ENCODE measurements at regions not wholly inside any gene's neighbourhood (a gene's known extent, or its start where the extent isn't known, plus 50 kb on each side); places are given as distances from the start of the nearest gene placed in this dataset.

DNA sequence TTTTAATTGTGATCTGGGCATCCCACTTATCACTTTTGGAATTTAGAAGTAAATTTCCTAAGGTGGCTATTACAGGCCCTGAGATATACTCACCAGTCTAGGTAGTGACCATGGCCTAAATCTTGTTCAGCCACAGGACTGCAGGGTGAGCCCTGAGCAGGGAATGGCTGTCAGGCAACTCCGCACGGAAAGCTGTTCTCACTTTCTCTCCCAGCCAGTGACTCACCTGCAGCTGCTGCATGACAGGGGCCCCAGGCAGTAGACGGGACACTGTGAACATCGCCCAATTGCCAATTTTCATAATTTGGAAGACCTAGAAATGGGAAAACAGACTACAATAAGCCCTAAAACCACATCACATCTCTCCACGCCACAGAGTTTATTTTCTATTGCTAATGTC, 69.6 kb upstream of the TAF1L start:
- Histone ChIP-seq H3K4me1 (ENCODE audit: insufficient read depth) (peaks cover 4% of the 10 kb centered on the region; the same call in 1 of the 2 replicates), H3F3A (ENCODE audit: insufficient read depth) (no peaks in the 10 kb centered on the region), H2AFZ (no peak overlapping the region), H3K27me3 (replicated peaks; ENCODE audit: insufficient read depth) (peaks cover 7% of the 10 kb centered on the region), H3K79me2 (ENCODE audit: insufficient read depth) (no peaks in the 10 kb centered on the region), H3K9me3 (ENCODE audit: low read depth) (no peaks in the 10 kb centered on the region), H3K27ac (no peak overlapping the region), H3K9ac (no peak overlapping the region), H3K4me2 (ENCODE audit: unreplicated experiment) (no peak overlapping the region), H4K20me1 (ENCODE audit: insufficient read depth) (no peaks in the 10 kb centered on the region), H3K9me2 (ENCODE audit: insufficient read depth) (no peaks in the 10 kb centered on the region), H3K36me3 (ENCODE audit: low read depth) (no peaks in the 10 kb centered on the region), H3K4me3 (no peak overlapping the region)
- WGBS, 2 experiments (ENCODE audit: low coverage in 1 of 2, low lambda C conversion rate in 2 of 2, missing lambda C conversion rate in 2 of 2), result 30 to 35% methylated on average over 5 of the region's 5 CpGs
- no peak for TF ChIP-seq EZH2 (IDR thresholded peaks at IDR 0.05; ENCODE audit: insufficient read depth, poor library complexity, severe bottlenecking)
- TF ChIP-seq EZH2phosphoT487 (IDR thresholded peaks at IDR 0.05; ENCODE audit: insufficient read depth, low read depth), result no peak
- peak; percentile 62 for DNase-seq
- in situ Hi-C loops (cut with MboI), result no loop called here

DNA sequence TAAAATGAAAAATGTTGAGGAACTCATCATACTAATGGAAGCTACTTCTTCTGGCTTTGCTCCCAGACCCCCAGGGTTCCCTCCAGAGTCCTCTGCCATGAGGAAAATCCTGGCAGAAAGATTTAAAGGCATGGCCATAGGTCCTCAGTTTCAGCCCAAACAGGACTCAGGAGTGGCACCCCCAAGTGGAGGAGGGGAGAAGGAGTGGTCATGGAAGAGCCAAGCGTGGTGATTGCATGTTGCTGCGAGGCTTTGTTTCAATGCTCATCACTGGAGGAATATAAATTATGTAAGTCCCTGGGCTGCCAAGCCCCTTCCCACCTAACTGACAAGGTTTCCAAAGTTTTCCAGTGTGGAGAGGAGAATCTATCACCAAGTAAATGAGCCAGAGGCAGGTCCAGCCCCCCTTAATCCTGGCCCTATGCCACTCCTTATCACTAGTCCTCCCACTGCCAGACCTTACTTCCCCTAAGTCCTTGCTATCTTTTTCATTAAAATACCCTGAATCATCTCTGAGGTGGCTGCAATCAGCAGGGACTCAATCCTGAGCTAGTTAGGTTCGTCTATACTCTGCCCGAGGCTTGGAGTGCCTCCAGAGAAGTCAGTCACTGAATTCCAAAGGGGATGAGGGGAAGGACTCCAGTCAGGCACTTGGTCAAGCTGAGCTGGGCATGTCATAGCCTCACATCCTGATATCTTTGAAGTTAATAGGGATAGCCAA, 70.7 kb upstream of the TAF1L start:
- Histone ChIP-seq H3K36me3 (ENCODE audit: low read depth) (no peaks in the 10 kb centered on the region), H3K4me3 (no peak overlapping the region), H3K4me2 (ENCODE audit: unreplicated experiment) (no peak overlapping the region), H3K4me1 (ENCODE audit: insufficient read depth) (peaks cover 4% of the 10 kb centered on the region; the same call in 1 of the 2 replicates), H3K9ac (no peak overlapping the region), H3K27ac (no peak overlapping the region), H3K9me2 (ENCODE audit: insufficient read depth) (no peaks in the 10 kb centered on the region), H3K79me2 (ENCODE audit: insufficient read depth) (no peaks in the 10 kb centered on the region), H2AFZ (no peak overlapping the region), H3K9me3 (ENCODE audit: low read depth) (no peaks in the 10 kb centered on the region), H3F3A (ENCODE audit: insufficient read depth) (no peaks in the 10 kb centered on the region), H3K27me3 (replicated peaks; ENCODE audit: insufficient read depth) (peaks cover 5% of the 10 kb centered on the region; the same call in 1 of the 2 replicates), H4K20me1 (ENCODE audit: insufficient read depth) (no peaks in the 10 kb centered on the region)
- 0 to 2% methylated on average over 4 of the region's 4 CpGs for WGBS, 2 experiments (ENCODE audit: low coverage in 1 of 2, low lambda C conversion rate in 2 of 2, missing lambda C conversion rate in 2 of 2)
- DNase-seq, result peak; percentile 37
- in situ Hi-C loops (cut with MboI), result no loop called here
- TF ChIP-seq EZH2 (IDR thresholded peaks at IDR 0.05; ENCODE audit: insufficient read depth, poor library complexity, severe bottlenecking) (no peak), EZH2phosphoT487 (IDR thresholded peaks at IDR 0.05; ENCODE audit: insufficient read depth, low read depth) (no peak)

DNA sequence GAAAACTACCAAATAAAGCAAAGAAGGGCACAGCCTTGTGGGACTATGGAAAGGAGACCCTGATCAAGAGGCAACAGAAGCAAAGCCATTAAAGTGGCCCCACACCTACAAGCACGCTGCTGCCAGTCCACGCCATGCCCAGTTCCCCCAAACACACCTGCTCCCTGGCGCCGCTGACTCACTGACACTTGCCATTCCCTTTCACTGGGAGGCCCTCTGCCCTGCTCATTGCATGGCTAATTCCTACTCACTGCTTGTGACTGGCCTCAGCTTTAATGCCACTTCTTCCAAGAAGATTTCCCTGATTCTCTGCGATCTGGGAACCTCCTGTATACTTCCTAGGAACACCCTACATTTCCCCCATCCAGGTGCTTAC, 71.2 kb upstream of the TAF1L start:
- in situ Hi-C loops (cut with MboI), result no loop called here
- 29% methylated on average over 5 of the region's 5 CpGs for WGBS, 2 experiments (ENCODE audit: low coverage in 1 of 2, low lambda C conversion rate in 2 of 2, missing lambda C conversion rate in 2 of 2)
- DNase-seq, result no peak
- Histone ChIP-seq H3K36me3 (ENCODE audit: low read depth) (no peaks in the 10 kb centered on the region), H3F3A (ENCODE audit: insufficient read depth) (no peaks in the 10 kb centered on the region), H2AFZ (no peak overlapping the region), H3K27me3 (replicated peaks; ENCODE audit: insufficient read depth) (peaks cover 4% of the 10 kb centered on the region; the same call in 1 of the 2 replicates), H3K4me3 (no peak overlapping the region), H3K9me3 (ENCODE audit: low read depth) (no peaks in the 10 kb centered on the region), H3K9me2 (ENCODE audit: insufficient read depth) (no peaks in the 10 kb centered on the region), H3K27ac (no peak overlapping the region), H4K20me1 (ENCODE audit: insufficient read depth) (no peaks in the 10 kb centered on the region), H3K4me2 (ENCODE audit: unreplicated experiment) (no peak overlapping the region), H3K9ac (no peak overlapping the region), H3K79me2 (ENCODE audit: insufficient read depth) (no peaks in the 10 kb centered on the region), H3K4me1 (ENCODE audit: insufficient read depth) (peaks cover 4% of the 10 kb centered on the region; the same call in 1 of the 2 replicates)
- TF ChIP-seq EZH2 (IDR thresholded peaks at IDR 0.05; ENCODE audit: insufficient read depth, poor library complexity, severe bottlenecking), result no peak
- TF ChIP-seq EZH2phosphoT487 (IDR thresholded peaks at IDR 0.05; ENCODE audit: insufficient read depth, low read depth), result no peak

DNA sequence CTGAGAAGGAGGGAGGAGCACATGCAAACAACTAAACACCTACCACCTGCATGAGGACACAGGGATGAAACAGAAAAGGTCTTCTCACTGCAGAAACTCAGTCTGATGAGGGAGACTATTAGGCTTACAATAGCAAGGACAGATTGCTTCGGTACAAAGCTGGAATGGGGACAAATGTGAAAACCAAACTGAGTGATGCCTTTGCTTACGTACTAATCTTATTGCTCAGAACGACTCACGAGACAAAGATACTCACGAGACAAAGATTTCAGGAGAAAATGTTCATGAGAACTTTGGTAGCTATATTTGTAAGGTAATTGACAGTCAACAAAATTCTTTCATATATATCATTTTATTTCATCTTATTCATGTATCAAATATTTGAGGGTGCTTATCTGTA, 71.9 kb upstream of the TAF1L start:
- Histone ChIP-seq H3K4me1 (ENCODE audit: insufficient read depth) (peaks cover 4% of the 10 kb centered on the region; the same call in 1 of the 2 replicates), H3K27ac (no peak overlapping the region), H4K20me1 (ENCODE audit: insufficient read depth) (no peaks in the 10 kb centered on the region), H2AFZ (no peak overlapping the region), H3K4me2 (ENCODE audit: unreplicated experiment) (no peak overlapping the region), H3K9ac (no peak overlapping the region), H3K79me2 (ENCODE audit: insufficient read depth) (no peaks in the 10 kb centered on the region), H3K36me3 (ENCODE audit: low read depth) (no peaks in the 10 kb centered on the region), H3K9me3 (ENCODE audit: low read depth) (no peaks in the 10 kb centered on the region), H3F3A (ENCODE audit: insufficient read depth) (no peaks in the 10 kb centered on the region), H3K9me2 (ENCODE audit: insufficient read depth) (no peaks in the 10 kb centered on the region), H3K27me3 (replicated peaks; ENCODE audit: insufficient read depth) (no peaks in the 10 kb centered on the region; the same call in 1 of the 2 replicates), H3K4me3 (no peak overlapping the region)
- in situ Hi-C loops (cut with MboI), result no loop called here
- no peak for TF ChIP-seq EZH2 (IDR thresholded peaks at IDR 0.05; ENCODE audit: insufficient read depth, poor library complexity, severe bottlenecking)
- TF ChIP-seq EZH2phosphoT487 (IDR thresholded peaks at IDR 0.05; ENCODE audit: insufficient read depth, low read depth), result no peak
- whole genome bisulfite sequencing, 2 experiments (ENCODE audit: low coverage in 1 of 2, low lambda C conversion rate in 2 of 2, missing lambda C conversion rate in 2 of 2), result 23 to 39% methylated on average over 5 of the region's 5 CpGs
- DNase-seq, result peak; percentile 28

Data from GM23248 (cell line).